ENCODE measurements at regions not wholly inside any gene's neighbourhood (a gene's known extent, or its start where the extent isn't known, plus 50 kb on each side); places are given as distances from the start of the nearest gene placed in this dataset.
"Not testable (repeated sequence)": the region's sequence is repeated elsewhere in the genome, so short reads cannot be mapped to it uniquely, and the experiment has no call there.

DNA sequence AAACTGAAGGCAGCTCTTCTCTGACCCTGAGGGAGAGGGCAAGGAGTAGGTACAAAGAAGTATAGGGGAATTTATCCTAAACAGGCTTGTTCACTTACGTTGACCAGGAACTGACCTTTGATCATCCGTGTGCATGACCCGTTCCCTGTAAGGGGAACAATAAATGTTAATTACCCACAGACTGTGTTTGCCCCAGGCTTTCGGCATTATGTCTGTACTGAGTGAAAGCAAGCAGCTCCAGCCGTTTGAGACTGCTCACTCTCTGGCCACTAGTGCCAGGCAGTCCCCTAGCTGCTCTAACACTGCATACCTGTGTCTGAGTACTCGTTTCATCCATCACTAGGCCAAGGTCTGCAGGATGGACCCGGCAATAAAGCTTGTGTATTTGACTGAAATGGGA is 1365.3 kb downstream of the NCAM2 start:
- Mint-ChIP-seq H3K4me3 (no peak overlapping the region), H3K36me3 (no peaks in the 10 kb centered on the region), H3K4me1 (ENCODE audit: low read depth) (no peaks in the 10 kb centered on the region), H3K27ac (no peak overlapping the region), H3K27me3 (no peaks in the 10 kb centered on the region), H3K9me3 (no peaks in the 10 kb centered on the region)
- no peak for DNase-seq
- POLR2A ChIA-PET = no interaction called here
- CTCF ChIA-PET = no interaction called here
- intact Hi-C loops (cut with micrococcal nuclease) = no loop called here

DNA sequence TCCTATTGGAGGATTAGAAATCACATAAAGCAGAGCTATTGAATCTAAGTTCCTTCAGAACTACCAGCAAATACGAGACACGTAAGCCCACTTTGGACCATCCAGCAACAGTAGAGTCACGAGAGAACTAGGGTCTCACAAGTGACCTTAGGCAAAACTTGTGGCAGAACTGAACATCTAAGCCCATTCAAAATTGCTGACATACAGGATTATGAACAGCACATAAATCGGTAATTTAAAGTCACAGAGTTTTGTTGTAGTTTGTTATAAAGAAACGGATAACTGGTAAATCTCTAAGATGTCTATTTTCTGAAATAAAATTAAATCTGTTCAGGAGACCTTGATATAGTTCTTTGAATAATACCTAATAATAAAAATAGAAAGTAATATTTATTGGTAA is 1366.0 kb downstream of the NCAM2 start:
- Mint-ChIP-seq H3K4me3 (no peak overlapping the region), H3K27me3 (no peaks in the 10 kb centered on the region), H3K9me3 (no peaks in the 10 kb centered on the region)

DNA sequence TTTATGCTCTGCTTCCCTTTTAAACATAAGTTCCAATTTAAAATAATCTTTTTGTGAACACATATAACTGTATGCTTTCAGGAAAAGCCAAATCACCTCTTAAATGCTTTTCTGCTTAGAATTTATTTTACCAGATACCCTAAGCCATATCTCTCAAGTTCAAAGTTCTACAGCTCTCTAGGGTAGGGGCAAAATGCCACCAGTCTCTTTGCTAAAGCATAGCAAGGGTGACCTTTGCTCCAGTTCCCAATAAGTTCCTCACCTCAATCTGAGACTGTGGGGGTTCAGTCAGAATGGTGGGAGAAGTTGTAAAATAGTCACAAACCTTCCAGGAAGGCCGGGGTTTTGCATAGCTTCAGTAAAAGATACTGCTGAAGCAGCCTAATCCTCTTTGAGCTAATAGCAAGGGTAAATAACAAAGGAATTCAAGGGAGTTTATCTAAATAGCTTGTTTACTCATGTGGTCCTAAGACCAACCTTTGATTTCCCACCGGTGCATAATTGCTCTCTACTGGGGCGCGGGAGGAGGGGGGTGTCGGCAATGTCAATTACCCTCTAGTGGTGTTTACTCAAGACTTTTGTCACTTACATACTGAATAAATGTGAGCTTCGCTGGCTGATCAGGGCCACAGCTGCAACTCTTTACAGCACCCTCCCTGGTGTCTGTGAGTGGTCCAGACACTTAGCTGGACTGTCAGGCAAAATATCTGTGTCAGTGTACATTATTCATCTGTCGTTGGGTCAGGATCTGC is 1376.2 kb downstream of the NCAM2 start:
- H3K4me1 Mint-ChIP-seq (ENCODE audit: low read depth) = no peaks in the 10 kb centered on the region
- H3K36me3 Mint-ChIP-seq = no peaks in the 10 kb centered on the region
- POLR2A ChIA-PET = no interaction called here
- no peaks in the 10 kb centered on the region for H3K27me3 Mint-ChIP-seq
- H3K4me3 Mint-ChIP-seq = no peak overlapping the region
- CTCF ChIA-PET = no interaction called here
- no peak for DNase-seq
- H3K9me3 Mint-ChIP-seq = peaks cover 6% of the 10 kb centered on the region
- intact Hi-C loops (cut with micrococcal nuclease) = no loop called here
- H3K27ac Mint-ChIP-seq = no peak overlapping the region

More for the DNA sequence above, 1366.0 kb downstream of the NCAM2 start:
- Mint-ChIP-seq H3K36me3 (no peaks in the 10 kb centered on the region), H3K27ac (no peak overlapping the region), H3K4me1 (ENCODE audit: low read depth) (no peaks in the 10 kb centered on the region)
- CTCF ChIA-PET = no interaction called here
- DNase-seq = no peak
- intact Hi-C loops (cut with micrococcal nuclease) = no loop called here
- POLR2A ChIA-PET = no interaction called here

DNA sequence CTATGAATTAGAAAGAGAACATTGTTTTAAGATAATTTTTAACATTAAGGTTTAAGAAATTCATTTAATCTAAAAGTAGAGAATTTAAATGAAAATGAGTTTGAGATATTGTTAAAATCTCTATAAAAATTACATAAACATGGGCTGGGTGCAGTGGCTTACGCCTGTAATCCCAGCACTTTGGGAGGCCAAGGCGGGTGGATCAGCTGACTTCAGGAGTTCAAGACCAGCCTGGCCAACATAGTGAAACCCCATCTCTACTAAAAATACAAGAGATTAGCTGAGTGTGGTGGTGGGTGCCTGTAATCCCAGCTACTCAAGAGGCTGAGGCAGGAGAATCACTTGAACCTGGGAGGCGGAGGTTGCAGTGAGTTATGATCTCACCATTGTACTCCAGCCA is 1379.6 kb downstream of the NCAM2 start:
- intact Hi-C loops (cut with micrococcal nuclease); H3K36me3 Mint-ChIP-seq; H3K4me1 Mint-ChIP-seq (ENCODE audit: low read depth); POLR2A ChIA-PET; H3K4me3 Mint-ChIP-seq; DNase-seq; H3K27me3 Mint-ChIP-seq; H3K9me3 Mint-ChIP-seq; H3K27ac Mint-ChIP-seq; CTCF ChIA-PET: not testable (repeated sequence)

DNA sequence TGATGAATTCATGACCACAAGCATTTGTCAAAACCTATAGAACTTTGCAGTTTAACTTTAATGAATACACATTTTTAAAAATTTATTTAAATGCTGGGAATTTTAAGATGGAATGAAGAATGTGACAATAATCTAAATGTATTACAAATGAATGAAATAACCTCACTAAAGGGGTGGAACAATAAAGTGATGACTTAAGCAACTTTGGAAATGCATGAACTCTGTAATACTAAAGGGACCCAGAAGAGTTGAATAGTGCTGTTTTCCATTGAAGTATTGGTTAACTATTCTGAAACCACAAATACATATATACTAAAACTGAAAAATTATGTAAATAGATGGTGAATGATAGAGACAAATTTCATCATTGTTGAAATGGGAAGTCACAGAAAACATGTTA is 1395.1 kb downstream of the NCAM2 start:
- no peak for DNase-seq
- no peak overlapping the region for H3K4me3 Mint-ChIP-seq
- intact Hi-C loops (cut with micrococcal nuclease) = no loop called here
- no peaks in the 10 kb centered on the region for H3K27me3 Mint-ChIP-seq
- POLR2A ChIA-PET = no interaction called here
- H3K4me1 Mint-ChIP-seq (ENCODE audit: low read depth) = no peaks in the 10 kb centered on the region
- H3K36me3 Mint-ChIP-seq = no peaks in the 10 kb centered on the region
- peaks cover 3% of the 10 kb centered on the region for H3K9me3 Mint-ChIP-seq
- no peak overlapping the region for H3K27ac Mint-ChIP-seq
- CTCF ChIA-PET = no interaction called here

DNA sequence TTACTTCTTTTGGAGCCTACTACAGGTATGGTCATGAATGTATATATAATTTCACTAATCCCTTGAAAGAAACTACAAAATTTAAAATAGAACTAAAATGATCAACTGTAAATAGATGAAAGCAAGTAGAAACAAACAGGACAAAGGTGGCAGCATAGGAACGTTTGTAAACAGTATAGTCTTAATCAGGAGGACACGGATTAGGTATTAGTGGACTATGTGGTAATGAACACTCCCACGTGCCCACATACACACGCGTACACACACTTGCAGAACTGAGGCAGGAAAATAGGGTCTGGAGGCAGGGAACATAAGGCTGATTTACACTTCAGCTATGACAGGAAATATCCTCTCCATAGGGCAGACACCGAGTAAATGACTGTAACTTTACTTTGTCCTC is 1397.8 kb downstream of the NCAM2 start:
- H3K27me3 Mint-ChIP-seq = no peaks in the 10 kb centered on the region
- POLR2A ChIA-PET = no interaction called here
- H3K4me1 Mint-ChIP-seq (ENCODE audit: low read depth) = no peaks in the 10 kb centered on the region
- H3K4me3 Mint-ChIP-seq = no peak overlapping the region
- H3K27ac Mint-ChIP-seq = no peak overlapping the region
- H3K9me3 Mint-ChIP-seq = peaks cover 3% of the 10 kb centered on the region
- H3K36me3 Mint-ChIP-seq = no peaks in the 10 kb centered on the region
- CTCF ChIA-PET = no interaction called here
- DNase-seq = no peak
- intact Hi-C loops (cut with micrococcal nuclease) = no loop called here

DNA sequence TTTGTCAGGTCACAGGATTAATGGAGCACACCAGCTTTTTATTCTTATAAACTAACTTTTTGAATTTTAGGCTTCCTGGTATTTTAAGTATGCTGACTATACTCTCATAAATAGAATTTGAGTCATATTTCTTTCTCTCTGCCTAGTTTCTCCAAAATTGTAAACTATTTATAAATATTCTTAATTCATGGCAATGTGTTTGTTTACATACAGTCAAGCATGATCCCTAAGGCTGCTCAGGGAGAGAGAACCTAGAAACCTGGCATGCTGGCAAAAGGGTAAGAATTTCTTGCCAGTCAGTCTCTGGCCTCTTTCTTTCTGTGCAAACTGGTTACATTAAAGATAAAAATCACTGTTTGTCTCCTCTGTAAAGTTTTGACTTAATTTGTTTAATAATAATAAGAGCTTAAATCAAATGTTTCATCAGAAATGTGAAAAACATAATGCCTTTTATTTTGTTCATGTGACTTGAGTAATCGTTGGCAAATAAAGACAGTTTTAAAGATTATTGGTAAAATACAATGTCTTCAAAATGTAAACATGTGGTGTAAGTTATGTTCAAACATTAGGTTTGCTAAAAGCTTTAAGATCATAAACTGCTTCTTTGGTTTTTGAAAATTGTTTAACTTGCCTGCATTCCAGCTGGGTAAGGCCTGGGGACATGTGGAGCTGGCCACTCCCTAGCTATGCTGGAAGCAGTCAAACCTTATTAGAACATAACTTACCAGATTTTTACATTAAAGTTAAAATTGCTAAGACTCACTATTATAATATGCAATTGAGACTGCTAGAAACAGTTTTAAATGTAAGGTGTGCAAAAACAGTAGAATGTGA is 1401.7 kb downstream of the NCAM2 start:
- ChIA-PET CTCF (interaction anchor here (0.8 kb wide), 1 partner anchor 410 kb away, joined by 5 read pairs; no protein-coding TSS in a partner anchor), POLR2A (no interaction called here)
- Mint-ChIP-seq H3K27me3 (no peaks in the 10 kb centered on the region), H3K9me3 (peaks cover 3% of the 10 kb centered on the region), H3K36me3 (no peaks in the 10 kb centered on the region), H3K27ac (no peak overlapping the region), H3K4me1 (ENCODE audit: low read depth) (no peaks in the 10 kb centered on the region), H3K4me3 (no peak overlapping the region)
- intact Hi-C loops (cut with micrococcal nuclease) = no loop called here
- no peak for DNase-seq

DNA sequence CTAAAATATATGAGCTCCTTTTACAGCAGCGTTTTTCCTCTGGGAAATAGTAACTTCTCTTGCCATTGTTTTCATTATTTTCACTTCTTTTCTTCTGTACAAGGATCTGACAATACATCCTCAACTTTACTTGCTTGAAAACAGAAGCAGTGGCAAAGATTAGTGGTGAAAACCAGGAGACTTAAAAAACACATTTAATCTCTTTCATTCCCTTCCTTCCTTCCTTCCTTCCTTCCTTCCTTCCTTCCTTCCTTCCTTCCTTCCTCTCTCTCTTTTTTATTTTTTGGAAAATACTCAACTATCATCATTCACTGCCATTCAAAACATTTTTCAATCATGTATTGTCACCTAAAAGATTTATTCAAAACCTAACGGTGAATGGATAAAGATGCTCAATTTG is 1411.4 kb downstream of the NCAM2 start:
- intact Hi-C loops (cut with micrococcal nuclease) = no loop called here
- no peaks in the 10 kb centered on the region for H3K36me3 Mint-ChIP-seq
- no peak for DNase-seq

DNA sequence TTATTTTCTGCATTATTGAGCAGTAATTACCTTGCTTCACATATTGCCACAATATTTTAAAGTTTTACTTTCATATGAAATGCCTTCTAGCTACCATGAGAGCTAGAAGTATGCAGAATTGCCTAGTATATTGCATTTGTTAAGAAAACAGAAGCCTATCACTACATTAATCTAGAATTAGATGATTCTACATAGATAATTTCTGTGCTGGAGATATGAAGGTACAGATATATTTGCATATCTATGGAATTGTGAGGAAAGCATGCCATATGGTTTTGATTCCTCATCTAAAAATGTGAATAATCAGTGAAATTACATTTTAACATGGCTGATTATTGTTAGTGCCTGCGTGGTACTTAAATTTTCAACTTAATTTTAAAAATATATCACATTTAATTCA is 1418.3 kb downstream of the NCAM2 start:
- DNase-seq = no peak
- H3K9me3 Mint-ChIP-seq = no peaks in the 10 kb centered on the region
- ChIA-PET POLR2A (no interaction called here), CTCF (no interaction called here)
- H3K4me1 Mint-ChIP-seq (ENCODE audit: low read depth) = peaks cover 5% of the 10 kb centered on the region
- H3K4me3 Mint-ChIP-seq = no peak overlapping the region
- no peaks in the 10 kb centered on the region for H3K27me3 Mint-ChIP-seq
- H3K27ac Mint-ChIP-seq = no peak overlapping the region
- H3K36me3 Mint-ChIP-seq = no peaks in the 10 kb centered on the region
- intact Hi-C loops (cut with micrococcal nuclease) = no loop called here

More for the DNA sequence above, 1411.4 kb downstream of the NCAM2 start:
- Mint-ChIP-seq H3K27ac (no peak overlapping the region), H3K27me3 (no peaks in the 10 kb centered on the region), H3K4me1 (ENCODE audit: low read depth) (no peaks in the 10 kb centered on the region), H3K9me3 (peaks cover 2% of the 10 kb centered on the region), H3K4me3 (no peak overlapping the region)
- ChIA-PET POLR2A (no interaction called here), CTCF (no interaction called here)

DNA sequence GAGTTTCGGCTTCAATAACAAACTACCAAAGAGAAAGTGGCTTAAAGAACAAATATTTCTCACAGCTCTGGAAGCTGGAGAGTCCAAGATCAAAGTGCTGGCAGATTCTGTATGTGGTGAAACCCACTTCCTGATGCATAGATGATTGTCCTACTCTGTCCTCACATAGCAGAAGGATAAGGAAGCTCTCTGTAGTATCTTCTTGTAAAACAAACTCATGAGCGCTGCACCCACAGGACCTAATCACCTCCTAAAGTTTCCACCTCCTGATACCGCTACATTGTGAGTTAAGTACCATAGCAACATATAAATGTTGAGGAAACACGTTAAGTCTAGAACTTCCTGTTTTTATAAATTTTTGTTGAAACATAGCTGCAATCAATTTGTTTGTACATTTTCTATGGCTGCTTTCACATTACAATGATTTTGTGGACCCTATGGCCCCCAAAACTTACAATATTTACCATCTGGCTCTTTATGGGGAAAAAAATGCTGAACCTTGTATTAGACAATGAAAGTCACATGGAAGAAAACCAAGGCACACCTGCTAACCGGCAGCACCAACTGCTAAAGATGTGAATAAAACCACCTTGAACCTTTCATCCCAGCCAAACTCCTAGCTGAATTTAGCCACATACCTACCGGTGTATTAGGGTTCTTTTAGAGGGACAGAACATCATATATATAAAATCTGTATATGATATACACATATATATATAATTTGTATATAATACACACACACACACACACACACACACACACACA is 1423.4 kb downstream of the NCAM2 start:
- Mint-ChIP-seq H3K36me3 (no peaks in the 10 kb centered on the region), H3K4me1 (ENCODE audit: low read depth) (peaks cover 5% of the 10 kb centered on the region), H3K4me3 (no peak overlapping the region), H3K27me3 (no peaks in the 10 kb centered on the region), H3K9me3 (no peaks in the 10 kb centered on the region), H3K27ac (no peak overlapping the region)
- intact Hi-C loops (cut with micrococcal nuclease) = no loop called here
- ChIA-PET CTCF (no interaction called here), POLR2A (no interaction called here)
- DNase-seq = no peak

DNA sequence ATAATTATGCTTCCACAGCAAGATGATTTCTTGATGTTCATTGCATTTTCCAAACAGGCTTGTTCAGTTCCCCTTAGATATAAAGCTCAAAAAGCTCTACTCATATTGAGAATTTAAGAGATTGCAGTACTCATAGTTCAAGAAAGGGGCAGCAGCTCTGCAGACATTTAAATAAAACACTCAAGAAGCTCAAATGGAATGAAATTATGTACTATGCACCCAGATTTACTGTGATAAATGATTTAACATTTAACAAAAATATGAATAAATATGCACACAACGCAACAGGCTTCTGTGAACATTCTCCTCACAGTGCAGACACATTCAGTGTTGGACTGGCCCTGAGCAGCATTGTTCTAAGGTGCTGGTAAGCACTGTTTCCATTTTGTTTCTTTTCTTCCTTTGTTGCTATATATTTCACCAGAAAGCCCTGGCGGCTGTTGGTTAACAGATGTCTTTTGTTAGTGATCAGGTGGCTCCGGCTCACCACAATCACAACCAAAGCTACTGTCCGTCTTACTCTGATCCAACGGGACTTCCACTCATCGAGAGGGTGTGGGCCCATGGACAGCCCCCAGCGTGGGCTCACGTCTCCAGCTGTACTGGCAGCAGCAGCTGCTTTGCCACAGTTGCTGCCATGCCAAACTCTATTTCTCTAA is 1440.3 kb downstream of the NCAM2 start:
- H3K27me3 Mint-ChIP-seq = no peaks in the 10 kb centered on the region
- intact Hi-C loops (cut with micrococcal nuclease) = no loop called here
- H3K36me3 Mint-ChIP-seq = no peaks in the 10 kb centered on the region
- ChIA-PET POLR2A (no interaction called here), CTCF (no interaction called here)
- H3K9me3 Mint-ChIP-seq = peaks cover 5% of the 10 kb centered on the region
- H3K4me3 Mint-ChIP-seq = no peak overlapping the region
- no peak for DNase-seq
- no peaks in the 10 kb centered on the region for H3K4me1 Mint-ChIP-seq (ENCODE audit: low read depth)
- no peak overlapping the region for H3K27ac Mint-ChIP-seq

DNA sequence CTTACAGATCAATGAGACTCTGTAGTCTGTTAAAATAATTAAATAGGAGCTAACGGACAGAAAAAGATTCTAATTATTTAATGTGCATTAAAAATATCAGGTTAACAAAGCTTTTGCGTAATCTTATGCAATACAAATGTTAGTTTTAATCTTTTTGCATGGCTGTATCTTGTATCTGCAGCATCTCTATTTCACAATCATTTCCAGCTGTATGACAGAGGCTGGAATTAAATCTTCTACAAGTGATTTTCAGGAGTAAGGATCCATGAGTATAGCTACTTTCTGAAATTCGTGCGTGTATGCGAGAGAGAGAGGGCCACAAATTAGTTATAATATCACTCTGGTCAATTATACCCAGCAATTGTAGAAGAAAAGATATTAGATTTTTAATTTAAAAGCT is 1446.8 kb downstream of the NCAM2 start:
- ChIA-PET CTCF (no interaction called here), POLR2A (no interaction called here)
- intact Hi-C loops (cut with micrococcal nuclease) = no loop called here
- H3K4me1 Mint-ChIP-seq (ENCODE audit: low read depth) = no peaks in the 10 kb centered on the region
- H3K27ac Mint-ChIP-seq = no peak overlapping the region
- no peaks in the 10 kb centered on the region for H3K36me3 Mint-ChIP-seq
- H3K9me3 Mint-ChIP-seq = peaks cover 6% of the 10 kb centered on the region
- H3K27me3 Mint-ChIP-seq = no peaks in the 10 kb centered on the region
- no peak overlapping the region for H3K4me3 Mint-ChIP-seq
- DNase-seq = no peak

Measured in activated CD4-positive, alpha-beta memory T cell treated with anti-CD3 and anti-CD28 coated beads for 36 hours (primary cell).